Ovary (tissue), 3 donors: ENCODE measurements at regions not wholly inside any gene's neighbourhood (a gene's known extent, or its start where the extent isn't known, plus 50 kb on each side); places are given as distances from the start of the nearest gene placed in this dataset.

Experiments
- EP300 ChIP-seq: sonication (generic); formaldehyde crosslinking; IDR thresholded peaks from one replicate; pipeline ENCODE4 v1.6.1; 2017; ENCODE audit warnings: antibody characterized with exemption
- POLR2A ChIP-seq: fragments of 450-650 bp; IDR thresholded peaks from one replicate; pipeline ENCODE4 v1.6.1; 2017; ENCODE audit warnings: antibody characterized with exemption, mild to moderate bottlenecking, moderate library complexity
- TF ChIP-seq, protein P1 (sequence below), 3 donors: fragments of 450-650 bp in 2 of 3; fragments of 200-600 bp in 1 of 3; IDR thresholded peaks; one replicate each; pipeline versions ENCODE4 v1.5.1 to v1.8.0; 2016 to 2022; ENCODE audit warnings: antibody characterized with exemption in 3 of 3, mild to moderate bottlenecking in 1 of 3
- donor health status: DM: no; HTN: no; CAD: no.

DNA sequence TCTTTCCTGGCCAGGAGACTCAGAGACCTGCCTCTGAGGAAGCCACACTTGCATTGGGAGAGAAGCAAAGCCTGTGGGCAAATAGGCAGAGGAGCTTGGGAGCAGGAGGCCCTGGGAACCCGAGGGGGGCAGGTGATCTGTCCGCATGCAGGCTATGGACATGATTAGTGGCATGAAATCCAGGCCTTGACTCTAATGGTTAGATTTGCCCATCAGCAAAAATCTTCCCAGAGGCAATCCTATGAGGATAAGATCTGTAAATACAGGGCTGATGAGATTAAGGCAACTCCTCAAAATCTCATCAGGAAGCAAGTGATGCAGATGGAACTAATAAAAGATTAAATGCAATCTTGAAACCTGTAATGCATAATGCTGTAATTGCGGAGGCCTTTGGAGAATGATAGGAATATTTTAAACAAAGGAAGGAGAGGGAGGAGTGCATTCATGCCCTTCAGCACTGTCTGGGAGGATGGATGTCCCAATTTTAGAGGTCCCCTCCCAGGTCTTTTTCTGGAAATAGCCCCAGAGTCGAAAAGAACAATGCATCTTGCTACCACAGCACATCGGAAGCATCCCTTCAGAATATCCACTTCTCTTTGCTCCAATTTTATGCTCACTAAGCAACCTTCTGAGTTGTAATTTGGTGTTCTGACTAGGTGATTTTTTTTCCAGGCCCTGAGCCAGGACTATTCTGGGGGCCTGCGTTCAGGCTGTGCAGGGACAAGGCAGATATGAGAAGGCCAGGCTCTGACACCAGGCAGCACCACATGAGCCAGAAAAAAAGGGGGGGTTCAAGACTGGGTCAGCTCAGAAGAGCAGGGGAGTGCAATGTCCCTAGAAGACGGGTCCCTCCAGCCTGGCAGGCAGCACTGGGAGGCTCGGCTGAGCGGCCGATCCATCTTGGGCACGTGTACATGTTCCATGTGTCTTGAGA lies 66.5 kb downstream of the MED10 start:
- TF ChIP-seq, protein P1, sequence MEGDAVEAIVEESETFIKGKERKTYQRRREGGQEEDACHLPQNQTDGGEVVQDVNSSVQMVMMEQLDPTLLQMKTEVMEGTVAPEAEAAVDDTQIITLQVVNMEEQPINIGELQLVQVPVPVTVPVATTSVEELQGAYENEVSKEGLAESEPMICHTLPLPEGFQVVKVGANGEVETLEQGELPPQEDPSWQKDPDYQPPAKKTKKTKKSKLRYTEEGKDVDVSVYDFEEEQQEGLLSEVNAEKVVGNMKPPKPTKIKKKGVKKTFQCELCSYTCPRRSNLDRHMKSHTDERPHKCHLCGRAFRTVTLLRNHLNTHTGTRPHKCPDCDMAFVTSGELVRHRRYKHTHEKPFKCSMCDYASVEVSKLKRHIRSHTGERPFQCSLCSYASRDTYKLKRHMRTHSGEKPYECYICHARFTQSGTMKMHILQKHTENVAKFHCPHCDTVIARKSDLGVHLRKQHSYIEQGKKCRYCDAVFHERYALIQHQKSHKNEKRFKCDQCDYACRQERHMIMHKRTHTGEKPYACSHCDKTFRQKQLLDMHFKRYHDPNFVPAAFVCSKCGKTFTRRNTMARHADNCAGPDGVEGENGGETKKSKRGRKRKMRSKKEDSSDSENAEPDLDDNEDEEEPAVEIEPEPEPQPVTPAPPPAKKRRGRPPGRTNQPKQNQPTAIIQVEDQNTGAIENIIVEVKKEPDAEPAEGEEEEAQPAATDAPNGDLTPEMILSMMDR (IDR thresholded peaks at IDR 0.05), result no peak
- TF ChIP-seq POLR2A (no peak), EP300 (no peak)
